ENCODE measurements at regions not wholly inside any gene's neighbourhood (a gene's known extent, or its start where the extent isn't known, plus 50 kb on each side); places are given as distances from the start of the nearest gene placed in this dataset.

DNA sequence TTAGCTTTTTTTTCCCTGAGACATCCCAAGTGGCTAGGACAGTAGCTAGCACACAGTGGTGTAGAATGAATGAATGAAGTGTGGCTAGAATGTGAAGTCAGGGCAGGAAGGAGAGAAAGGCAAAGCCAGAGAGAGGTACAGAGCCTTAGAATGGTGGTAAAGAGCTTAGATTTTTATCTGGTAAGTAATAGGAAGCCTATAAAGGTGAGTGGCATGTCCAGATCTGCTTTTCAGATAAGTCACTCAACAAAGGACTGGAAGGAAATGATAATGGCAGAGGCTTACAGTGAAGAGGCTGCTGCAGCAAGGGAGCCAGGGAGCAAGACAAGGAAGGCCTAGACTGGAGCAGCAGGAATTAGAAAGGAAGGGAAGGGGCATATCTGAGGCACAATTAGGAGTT is 96.0 kb upstream of the PRDM1 start:
- TF ChIP-seq, protein P1, sequence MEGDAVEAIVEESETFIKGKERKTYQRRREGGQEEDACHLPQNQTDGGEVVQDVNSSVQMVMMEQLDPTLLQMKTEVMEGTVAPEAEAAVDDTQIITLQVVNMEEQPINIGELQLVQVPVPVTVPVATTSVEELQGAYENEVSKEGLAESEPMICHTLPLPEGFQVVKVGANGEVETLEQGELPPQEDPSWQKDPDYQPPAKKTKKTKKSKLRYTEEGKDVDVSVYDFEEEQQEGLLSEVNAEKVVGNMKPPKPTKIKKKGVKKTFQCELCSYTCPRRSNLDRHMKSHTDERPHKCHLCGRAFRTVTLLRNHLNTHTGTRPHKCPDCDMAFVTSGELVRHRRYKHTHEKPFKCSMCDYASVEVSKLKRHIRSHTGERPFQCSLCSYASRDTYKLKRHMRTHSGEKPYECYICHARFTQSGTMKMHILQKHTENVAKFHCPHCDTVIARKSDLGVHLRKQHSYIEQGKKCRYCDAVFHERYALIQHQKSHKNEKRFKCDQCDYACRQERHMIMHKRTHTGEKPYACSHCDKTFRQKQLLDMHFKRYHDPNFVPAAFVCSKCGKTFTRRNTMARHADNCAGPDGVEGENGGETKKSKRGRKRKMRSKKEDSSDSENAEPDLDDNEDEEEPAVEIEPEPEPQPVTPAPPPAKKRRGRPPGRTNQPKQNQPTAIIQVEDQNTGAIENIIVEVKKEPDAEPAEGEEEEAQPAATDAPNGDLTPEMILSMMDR (IDR thresholded peaks at IDR 0.05): no peak
- no peak for TF ChIP-seq POLR2A (IDR thresholded peaks at IDR 0.05)
